ENCODE measurements at regions not wholly inside any gene's neighbourhood (a gene's known extent, or its start where the extent isn't known, plus 50 kb on each side); places are given as distances from the start of the nearest gene placed in this dataset.
"Not testable (repeated sequence)": the region's sequence is repeated elsewhere in the genome, so short reads cannot be mapped to it uniquely, and the experiment has no call there.

GRCh38 chr12:28780960-28781359, 368.1 kb upstream of the FAR2 start:
- no peak overlapping the region for H3K4me3 ChIP-seq
- no peak for TF ChIP-seq CTCF (IDR thresholded peaks at IDR 0.05 in 8 of 11, conservative IDR thresholded peaks at IDR 0.05 in 3 of 11)
- no peak for TF ChIP-seq POLR2A (IDR thresholded peaks at IDR 0.05)
- TF ChIP-seq POLR2AphosphoS5 (IDR thresholded peaks at IDR 0.05) = no peak
- no peaks in the 10 kb centered on the region for H3K4me1 ChIP-seq
- intact Hi-C loops (cut with DNase I; ENCODE audit: low total_unique reads) = no loop called here
- WGBS, 5 donors = 67 to 86% (median 76%) methylated on average over 5 of the region's 5 CpGs
- no peaks in the 10 kb centered on the region for H3K36me3 ChIP-seq
- H3K9me3 ChIP-seq = no peaks in the 10 kb centered on the region
- no peak overlapping the region for H3K27ac ChIP-seq
- no peak for DNase-seq
- H3K27me3 ChIP-seq (replicated peaks in 1 of 7) = no peaks in the 10 kb centered on the region

DNA sequence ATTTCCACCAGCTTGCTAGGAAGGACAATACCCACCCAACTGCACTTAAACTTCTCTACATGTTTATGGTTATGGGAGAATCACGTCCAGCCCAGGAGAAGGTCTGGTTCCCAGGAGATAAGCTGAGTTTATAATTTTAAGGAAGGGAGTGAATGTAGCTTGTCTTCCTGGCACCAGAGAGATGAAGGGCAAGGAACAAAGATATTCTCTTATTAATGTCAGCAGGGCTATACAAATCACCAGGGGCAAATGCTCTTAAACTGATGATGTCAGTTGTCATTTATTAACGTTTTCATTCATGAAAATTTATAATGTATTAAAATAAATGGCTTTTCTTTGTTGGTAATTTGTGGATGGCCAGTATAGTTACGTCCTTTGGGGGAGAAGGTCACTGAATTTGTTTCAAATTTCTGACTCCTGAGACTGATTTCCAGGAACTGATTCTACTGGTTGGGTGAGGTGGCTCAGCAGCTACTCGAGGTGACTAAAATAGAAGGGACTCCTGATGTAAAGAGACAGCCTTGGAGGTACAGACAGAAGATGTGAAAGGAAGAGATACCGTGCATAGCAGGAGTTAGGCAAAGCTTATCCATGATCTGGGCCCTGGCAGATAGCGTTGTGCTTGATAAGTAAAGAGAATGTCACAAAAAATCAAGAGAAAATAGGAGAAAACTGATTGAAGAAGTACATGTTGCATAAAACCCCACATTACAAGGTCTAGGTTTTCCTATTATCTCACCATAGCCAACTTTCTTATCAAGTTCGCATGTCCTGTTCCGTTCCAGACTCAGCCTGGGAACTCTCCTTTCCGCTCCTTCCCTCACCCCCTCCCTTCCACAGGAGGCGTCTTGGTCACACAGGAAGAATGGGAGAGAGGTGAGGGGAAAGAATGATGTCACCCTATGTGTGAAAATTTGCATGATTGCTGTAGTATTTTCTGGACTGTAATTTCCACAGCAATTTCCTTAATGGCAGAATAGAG, 367.1 kb upstream of the FAR2 start:
- no peak for DNase-seq
- Histone ChIP-seq H3K9me3 (no peaks in the 10 kb centered on the region), H3K4me3 (no peak overlapping the region), H3K27me3 (replicated peaks in 1 of 7) (no peaks in the 10 kb centered on the region), H3K27ac (peak overlapping the region in 2 of 8 donors; percentile 29 to 52), H3K4me1 (no peaks in the 10 kb centered on the region), H3K36me3 (no peaks in the 10 kb centered on the region)
- TF ChIP-seq POLR2A (IDR thresholded peaks at IDR 0.05) = no peak
- TF ChIP-seq POLR2AphosphoS5 (IDR thresholded peaks at IDR 0.05) = peak in 1 of 3 donors; percentile 55
- no peak for TF ChIP-seq CTCF (IDR thresholded peaks at IDR 0.05 in 8 of 11, conservative IDR thresholded peaks at IDR 0.05 in 3 of 11)
- 58 to 69% (median 60%) methylated on average over 10 of the region's 10 CpGs for WGBS, 5 donors
- intact Hi-C loops (cut with DNase I; ENCODE audit: low total_unique reads) = no loop called here

- intact Hi-C loops (cut with DNase I; ENCODE audit: low total_unique reads) = no loop called here
- TF ChIP-seq CTCF (IDR thresholded peaks at IDR 0.05 in 8 of 11, conservative IDR thresholded peaks at IDR 0.05 in 3 of 11) (no peak), POLR2A (IDR thresholded peaks at IDR 0.05) (no peak), POLR2AphosphoS5 (IDR thresholded peaks at IDR 0.05) (no peak)
- Histone ChIP-seq H3K4me1 (no peaks in the 10 kb centered on the region), H3K36me3 (no peaks in the 10 kb centered on the region), H3K27ac (peak overlapping the region in 1 of 8 donors; percentile 52), H3K4me3 (no peak overlapping the region), H3K27me3 (replicated peaks in 1 of 7) (no peaks in the 10 kb centered on the region), H3K9me3 (no peaks in the 10 kb centered on the region)
- WGBS, 5 donors = 48 to 86% (median 65%) methylated on average over 1 of the region's 1 CpG
- DNase-seq = no peak
These were observed 366.3 kb upstream of the FAR2 start for GRCh38 chr12:28782812-28783211.

DNA sequence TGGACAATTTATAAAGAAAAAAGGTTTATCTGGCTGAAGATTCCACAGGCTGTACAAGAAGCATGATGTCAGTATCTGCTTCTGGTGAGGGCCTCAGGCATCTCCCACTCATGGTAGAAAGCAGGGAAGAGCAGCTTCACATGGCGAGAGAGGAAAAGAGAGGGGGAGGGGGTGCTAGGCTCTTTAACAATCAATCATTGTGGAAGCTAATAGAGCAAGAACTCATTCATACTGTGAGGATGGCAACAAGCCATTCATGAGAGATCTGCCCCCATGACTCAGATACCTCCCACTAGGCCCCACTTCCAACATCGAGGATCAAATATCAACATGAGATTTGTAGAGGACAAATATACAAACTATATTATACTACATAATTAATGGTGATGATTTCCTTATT, 361.9 kb upstream of the FAR2 start:
- H3K4me1 ChIP-seq = no peaks in the 10 kb centered on the region
- H3K4me3 ChIP-seq = no peak overlapping the region
- no peak for TF ChIP-seq CTCF (IDR thresholded peaks at IDR 0.05 in 8 of 11, conservative IDR thresholded peaks at IDR 0.05 in 3 of 11)
- TF ChIP-seq POLR2A (IDR thresholded peaks at IDR 0.05) = no peak
- no peak for TF ChIP-seq POLR2AphosphoS5 (IDR thresholded peaks at IDR 0.05)
- H3K27me3 ChIP-seq (replicated peaks in 1 of 7) = no peaks in the 10 kb centered on the region
- no peak for DNase-seq
- H3K27ac ChIP-seq = no peak overlapping the region
- no peaks in the 10 kb centered on the region for H3K9me3 ChIP-seq
- intact Hi-C loops (cut with DNase I; ENCODE audit: low total_unique reads) = no loop called here
- 72 to 95% (median 82%) methylated on average over 2 of the region's 2 CpGs for WGBS, 5 donors
- no peaks in the 10 kb centered on the region for H3K36me3 ChIP-seq

DNA sequence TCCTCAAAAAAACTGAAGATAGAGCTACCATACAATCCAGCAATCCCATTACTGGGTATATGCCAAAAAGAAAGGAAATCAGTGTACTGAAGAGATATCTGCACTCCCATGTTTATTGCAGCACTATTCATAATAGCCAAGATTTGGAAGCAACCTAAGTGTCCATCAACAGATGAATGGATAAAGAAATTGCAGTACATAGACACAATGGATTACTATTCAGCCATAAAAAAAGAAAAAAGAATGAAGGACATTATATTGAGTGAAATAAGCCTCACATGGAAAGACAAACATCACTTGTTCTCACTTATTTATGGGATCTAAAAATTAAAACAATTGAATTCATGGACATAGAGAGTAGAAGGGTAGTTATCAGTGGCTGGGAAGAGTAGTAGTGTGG, 360.8 kb upstream of the FAR2 start:
- H3K36me3 ChIP-seq; intact Hi-C loops (cut with DNase I; ENCODE audit: low total_unique reads); DNase-seq; H3K4me1 ChIP-seq; H3K9me3 ChIP-seq; H3K27me3 ChIP-seq (replicated peaks in 1 of 7); H3K27ac ChIP-seq; H3K4me3 ChIP-seq: not testable (repeated sequence)

All from spleen (tissue), 11 donors.